GM18868 (cell line): ENCODE measurements at regions not wholly inside any gene's neighbourhood (a gene's known extent, or its start where the extent isn't known, plus 50 kb on each side); places are given as distances from the start of the nearest gene placed in this dataset.

Experiments used
- ATAC-seq: cut with Tn5 transposase; IDR thresholded peaks from one replicate; pipeline ENCODE4 v1.9.1; 2021; ENCODE audit warnings: mild to moderate bottlenecking, moderate library complexity; ENCODE audit not compliant: unreplicated experiment

DNA sequence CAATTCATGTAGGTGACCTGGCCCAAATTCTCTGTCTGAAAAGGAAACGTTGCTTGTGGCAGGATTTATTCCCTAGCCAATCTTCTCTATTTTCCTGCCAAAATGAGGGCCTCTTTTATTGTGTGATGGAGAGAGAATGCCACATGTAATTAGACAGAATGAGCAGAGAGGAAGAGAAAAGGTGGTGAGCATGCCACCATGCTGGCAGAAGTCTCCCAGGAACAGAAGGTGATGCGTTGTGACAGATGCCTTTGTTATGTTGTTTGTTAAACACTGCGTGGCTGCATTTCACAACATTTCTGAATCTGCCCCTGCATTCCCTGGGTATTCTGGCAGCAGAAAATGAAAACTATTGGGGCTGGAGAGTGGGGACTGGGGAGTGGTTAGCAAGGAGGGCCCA is 577.6 kb downstream of the TLR4 start:
- no peak for ATAC-seq

DNA sequence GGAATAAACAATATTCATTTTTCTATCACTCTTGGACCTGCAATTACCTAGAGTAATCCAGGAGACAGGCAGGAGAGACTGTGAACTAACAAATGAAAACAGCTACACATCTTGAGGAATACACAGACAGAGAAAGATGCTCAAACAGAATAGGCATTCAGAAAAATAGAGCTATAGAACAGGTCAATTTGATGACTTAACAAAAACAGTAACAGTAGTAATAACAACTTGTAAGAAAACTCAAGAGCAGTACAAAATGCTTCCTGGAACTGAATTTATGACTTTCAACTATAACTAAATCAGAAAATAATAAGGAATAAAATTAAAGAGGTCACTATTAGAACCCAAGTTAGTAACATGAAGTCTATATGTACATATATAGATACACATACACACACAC is 579.3 kb downstream of the TLR4 start:
- ATAC-seq, result no peak

DNA sequence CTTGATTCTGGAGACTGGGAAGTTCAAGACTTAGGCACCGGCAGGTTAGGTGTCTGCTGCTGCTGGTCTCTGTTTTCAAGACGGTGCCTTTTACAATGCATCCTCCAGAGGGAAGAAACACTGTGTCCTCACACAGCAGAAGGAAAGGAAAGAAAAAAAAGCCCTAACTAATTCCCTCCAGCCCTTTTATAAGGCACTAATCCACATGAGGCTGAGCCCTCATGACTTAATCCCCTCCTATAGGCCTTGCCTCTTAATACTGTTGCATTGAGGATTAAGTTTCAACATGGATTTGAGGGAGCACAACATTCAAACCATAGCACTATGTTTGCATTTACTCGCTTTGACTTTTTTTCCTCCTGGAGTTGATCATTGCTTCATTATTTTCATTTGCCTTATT is 585.9 kb downstream of the TLR4 start:
- no peak for ATAC-seq

DNA sequence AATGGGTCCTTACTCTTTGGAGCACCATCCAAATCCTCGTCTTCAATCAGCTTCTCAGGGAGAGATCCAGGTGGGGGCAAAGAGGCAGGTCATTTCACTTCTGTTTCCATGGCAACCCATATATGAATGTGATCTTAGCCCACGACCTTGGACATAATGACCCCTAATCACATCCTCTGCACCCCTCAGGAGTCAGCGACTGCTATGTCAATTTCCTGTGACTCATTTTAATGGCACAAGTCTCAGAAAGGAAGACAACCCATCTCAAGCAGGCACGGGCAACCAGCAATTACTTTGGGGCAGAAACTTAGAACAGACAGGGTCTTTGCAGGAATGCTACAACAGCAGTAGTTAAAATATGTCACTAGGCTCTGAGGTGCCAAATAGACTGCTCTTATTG is 591.2 kb downstream of the TLR4 start:
- no peak for ATAC-seq

DNA sequence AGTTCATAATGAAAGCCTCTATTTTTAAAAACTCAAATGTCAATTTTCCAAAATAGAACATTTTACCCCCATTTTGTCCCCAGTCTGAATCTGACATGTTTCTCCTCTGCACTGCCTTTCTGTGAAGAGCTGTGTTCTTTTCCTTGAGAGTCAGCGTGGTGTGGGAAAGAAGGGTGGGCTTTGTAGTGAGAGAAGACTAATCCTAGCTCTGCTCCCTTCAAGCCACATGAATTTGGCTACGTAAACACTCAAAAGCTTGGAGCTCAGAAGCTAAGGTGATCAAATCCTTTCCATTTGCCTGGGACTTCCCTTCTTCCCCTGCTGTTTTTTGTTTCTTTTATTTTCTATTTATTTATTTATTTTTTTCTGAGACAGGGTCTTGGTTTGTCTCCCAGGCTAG is 598.5 kb downstream of the TLR4 start:
- ATAC-seq, result no peak

DNA sequence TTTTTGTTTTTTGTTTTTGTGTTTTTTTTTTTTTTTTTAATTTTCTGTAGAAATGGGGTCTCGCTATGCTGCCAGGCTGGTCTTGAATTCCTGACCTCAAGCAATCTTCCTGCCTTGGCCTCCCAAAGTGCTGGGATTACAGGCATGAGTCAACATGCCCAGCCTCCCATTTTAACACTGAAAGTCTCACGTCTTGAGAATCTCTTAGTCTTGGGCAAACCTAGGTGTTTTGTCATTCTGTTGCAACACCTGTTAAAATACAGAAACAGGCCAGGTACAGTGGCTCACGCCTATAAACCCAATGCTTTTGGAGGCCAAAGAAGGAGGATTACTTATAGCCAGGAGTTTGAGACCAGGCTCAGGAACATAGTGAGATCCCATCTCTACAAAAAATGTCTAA is 599.0 kb downstream of the TLR4 start:
- ATAC-seq, result no peak

DNA sequence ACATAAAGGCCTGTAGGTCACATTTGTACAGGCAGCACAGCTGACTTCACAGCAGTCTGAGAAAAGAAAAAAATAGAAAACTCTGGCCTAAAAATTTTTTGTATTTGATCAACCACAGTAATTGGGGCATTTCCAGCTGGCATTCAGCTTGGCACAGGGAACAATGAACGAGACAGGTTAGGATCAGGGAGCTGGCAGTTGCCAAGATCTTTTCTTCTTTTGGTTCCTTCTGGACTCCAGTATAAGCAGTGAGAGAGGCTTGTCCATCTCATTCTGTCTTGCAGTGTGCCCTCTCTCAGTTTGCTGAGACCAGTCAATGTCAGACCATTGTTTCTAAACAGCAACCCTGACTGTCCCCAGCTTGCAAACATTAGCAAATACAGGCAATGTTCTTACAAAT is 601.1 kb downstream of the TLR4 start:
- no peak for ATAC-seq

DNA sequence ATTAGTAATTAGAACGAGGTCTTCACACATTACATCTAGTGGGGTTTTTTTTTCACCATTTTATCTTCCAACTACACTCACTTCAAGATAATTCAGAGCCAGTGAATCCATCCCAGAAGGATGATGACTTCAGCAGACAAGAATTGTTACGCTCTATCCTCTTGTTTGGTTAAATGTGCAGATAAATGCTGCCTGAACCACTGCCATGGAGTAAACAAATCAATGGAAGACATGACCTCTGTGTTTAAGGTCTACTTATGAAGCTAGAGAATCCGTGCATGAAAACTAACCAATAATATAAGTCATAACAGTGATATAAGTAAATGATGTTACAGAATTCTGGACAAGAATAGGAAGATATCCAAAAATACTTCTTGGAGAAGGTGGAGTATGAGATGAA is 602.6 kb downstream of the TLR4 start:
- no peak for ATAC-seq

DNA sequence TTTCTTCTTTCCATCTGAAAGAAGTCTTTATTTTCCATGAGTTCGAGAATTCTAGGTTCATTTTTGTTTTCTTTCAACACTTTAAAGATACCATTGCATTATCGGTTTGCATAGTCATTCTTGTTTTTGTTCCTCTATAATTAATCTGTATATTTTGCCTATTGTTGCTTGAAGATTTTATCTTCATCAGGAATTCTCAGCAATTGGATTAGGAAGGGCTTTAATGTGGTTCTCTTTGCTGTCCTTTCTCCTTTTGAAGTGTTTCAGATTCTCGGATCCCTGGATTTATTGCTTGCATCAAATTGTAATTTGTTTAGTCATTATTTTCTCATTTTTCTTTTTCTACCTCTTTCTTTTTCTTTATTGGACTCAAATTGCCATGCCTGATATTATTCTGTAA is 609.8 kb downstream of the TLR4 start:
- ATAC-seq, result no peak

DNA sequence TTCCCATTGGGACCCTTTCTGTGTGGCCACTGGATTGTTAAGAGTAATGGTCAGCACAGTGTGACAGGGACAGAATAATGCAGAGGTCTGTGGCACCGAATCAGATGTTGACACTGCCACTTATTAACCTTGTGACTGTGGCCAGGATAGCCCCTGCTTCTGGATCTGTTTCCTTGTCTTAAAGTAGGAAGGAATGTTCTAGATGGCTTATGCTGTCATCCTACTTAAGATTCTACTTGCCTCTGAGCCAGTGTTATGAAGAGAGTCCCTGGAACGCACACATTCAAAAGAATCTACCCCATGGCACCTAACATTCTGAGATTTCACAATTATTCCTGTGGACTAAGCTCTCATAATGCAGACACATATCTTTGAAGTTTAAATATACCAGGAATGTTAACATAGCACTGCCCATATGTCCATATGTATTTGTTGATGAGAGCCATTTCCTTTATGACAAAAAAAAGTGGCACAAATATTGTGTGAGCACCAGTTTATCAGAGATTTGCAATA is 612.7 kb downstream of the TLR4 start:
- no peak for ATAC-seq

DNA sequence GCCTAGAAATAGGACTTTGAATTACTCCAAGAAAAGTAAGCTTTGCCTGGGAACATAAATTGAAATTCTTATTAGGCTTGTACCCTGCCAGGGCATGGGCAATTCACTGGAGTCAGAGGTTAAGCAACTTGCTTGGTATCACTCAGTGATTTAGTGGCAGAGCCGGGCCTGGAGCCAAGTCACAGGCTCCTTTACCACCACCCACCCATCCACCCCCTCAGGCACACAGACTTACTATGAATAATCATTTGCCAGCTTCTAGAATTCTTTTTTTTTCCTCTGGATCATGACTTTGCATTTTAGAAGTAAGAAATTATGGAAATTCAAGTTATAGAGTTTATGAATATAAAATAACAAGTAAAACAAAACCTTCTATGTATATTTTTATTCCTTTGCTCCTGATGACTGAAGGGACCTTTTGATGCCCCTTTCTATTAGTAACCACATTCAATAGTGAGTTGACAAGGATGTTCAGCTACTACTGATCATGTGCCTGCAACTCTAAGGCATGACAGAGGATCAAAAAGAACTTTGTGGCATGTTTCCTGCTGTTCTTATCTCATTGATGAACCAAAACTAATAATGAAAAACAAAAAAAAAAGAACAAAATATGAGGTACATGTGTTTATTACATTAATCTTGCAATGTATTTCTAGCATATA is 614.7 kb downstream of the TLR4 start:
- no peak for ATAC-seq

DNA sequence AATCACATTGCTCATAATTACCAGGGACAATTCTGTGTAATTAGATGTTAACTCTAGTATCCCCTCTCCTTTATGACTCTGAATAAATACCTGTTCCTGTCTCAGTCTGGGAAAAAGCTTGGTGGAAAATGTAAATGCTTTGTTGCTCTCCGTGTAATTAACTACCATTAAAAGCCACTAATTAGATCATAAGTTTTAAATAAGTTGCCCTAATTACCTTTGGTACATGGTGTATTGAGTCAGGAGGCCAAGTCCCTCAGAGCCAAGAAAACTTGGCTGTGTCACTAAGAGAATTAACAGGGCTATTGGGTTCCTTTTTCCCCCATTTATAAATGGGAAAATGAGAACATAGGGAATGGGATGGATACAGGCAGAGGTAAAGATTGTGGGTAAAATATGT is 617.6 kb downstream of the TLR4 start:
- ATAC-seq, result no peak

DNA sequence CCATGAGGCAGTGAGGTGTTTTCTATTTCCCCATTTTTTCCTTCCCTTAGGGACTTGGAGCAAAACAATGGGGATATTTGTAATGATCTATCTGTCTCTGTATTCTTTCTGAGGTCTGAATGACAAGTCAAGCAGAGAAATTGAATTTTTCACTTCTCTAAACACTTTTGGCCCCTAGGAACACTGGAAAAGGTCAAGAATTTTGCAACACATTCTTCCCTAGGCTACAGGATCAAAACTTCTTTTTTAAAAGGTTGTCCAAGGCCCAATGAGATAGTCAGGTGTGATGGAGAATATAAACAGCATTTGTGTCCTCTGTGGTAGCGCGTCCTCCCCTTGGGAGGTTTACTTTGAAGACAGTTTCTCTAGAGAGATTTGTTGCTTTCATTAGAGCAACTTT is 620.5 kb downstream of the TLR4 start:
- no peak for ATAC-seq

DNA sequence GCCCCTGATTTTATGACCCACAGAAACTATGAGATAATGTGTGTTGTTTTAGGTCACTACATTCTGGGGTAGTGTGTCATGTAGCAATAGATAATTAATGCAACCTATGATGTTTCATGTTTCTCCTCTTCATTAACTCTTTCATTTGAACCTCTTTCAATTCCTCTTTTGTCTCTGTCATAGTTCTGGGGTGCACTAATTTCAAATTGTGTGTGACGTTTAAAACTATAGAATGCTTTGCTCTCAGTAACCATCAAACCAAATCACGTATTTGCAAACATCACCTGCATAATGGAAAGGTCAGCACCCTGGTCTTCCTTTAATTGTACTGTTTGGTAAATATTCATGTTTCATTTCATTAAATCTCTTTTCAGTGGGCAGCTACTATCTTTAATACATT is 621.6 kb downstream of the TLR4 start:
- ATAC-seq, result no peak

DNA sequence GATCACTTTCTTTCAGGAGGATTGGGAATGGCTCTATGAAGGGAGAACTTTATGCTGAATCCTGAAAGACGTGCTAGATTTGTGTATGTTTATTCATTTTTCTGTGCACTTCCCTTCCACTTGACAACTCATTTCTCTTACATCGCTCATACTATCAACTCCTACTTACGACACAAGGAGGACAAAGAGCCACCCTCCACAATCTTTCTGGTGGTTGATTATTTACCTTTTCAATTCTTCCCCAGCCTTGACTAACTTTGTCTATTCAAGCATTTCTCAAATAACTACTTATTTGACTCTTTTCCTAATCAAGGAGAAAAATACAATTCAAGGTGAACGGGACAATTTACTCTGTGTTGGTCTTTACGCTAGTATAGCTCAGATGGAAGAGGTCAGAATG is 622.1 kb downstream of the TLR4 start:
- no peak for ATAC-seq

DNA sequence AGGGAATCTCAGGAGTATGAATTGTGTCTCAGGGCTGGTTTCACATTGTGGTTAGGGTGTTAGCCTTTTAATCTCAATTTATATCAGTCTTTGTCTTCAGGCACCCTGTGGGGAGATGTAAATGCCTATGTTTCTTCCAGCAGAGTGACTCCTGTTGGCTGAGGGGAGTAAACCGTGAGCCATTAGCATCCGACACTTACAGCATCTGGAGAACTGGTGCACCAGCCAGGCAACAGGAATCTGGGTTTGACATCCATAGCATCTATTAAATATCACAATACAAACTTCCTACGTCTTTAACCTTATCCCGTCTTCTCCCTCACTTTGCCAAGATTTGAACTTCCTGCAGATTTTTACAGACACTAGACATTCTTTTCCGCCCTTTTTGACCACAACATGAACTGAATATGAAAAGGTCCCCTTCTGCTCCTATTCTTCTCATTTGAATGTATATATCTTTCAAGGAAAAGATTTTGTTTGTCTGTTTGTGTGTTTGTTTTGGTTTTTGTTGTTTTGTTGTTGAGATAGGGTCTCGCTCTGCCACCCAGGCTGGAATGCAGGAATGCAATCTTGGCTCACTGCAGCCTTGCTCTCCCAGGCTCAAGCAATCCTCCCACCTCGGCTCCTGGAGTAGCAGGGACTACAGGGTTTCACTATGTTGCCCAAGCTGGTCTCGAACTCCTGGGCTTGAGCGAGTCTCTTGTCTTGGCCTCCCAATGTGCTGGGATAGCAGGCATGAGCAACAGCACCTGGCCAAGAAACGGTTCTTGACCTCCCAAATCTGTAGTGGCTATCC is 626.2 kb downstream of the TLR4 start:
- ATAC-seq, result no peak

DNA sequence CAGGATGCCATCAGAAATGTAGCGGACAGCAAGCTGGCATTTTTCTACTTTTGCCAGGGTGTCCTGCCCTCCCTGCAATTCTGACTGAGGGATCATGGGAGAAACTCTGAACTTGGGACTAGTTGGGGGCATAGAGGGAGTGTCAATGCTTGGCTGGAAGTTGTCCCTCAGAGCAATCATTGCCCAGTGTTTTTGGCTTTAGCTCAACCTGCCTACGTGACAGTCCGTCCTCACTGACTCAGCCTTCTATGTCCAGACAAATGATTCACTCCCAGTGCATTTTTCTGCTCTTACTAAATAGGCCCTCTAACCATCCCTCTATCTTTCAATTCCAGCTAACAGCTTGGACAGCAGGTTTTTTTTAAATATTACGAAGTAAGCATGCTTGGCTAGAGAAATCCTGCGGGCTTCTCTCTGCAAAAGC is 627.4 kb downstream of the TLR4 start:
- ATAC-seq, result no peak

DNA sequence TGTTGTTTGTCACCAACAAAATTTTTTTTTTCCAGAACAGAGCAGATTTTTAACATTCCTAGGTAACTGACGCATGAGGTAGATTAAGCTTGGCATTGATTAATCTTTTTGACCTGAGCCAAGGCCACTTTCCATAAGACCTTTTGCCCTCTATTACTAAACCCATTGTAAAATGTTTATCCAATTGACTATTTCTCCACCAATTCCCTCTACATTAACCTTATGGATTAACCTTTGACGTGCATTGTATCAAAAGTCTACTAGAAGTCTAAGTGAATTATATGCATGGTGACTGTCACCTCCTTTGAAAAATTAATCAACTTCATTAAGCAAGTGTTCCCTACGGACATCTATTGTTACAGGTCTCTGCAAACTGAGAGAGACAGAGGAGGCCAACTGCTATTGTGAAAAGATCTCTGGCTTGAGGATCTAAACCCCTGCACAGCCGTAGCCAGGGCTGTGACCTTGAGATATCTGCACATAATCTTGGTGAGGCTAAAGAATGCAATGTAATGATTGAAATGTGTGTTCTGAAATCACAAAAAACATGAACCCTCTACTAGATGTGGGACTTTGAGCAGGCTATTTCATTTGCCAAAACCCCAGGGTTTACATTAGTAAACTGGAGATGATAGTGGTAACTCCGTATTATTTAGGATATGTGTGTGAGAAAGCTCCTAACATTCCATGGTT is 632.2 kb downstream of the TLR4 start:
- ATAC-seq, result no peak

DNA sequence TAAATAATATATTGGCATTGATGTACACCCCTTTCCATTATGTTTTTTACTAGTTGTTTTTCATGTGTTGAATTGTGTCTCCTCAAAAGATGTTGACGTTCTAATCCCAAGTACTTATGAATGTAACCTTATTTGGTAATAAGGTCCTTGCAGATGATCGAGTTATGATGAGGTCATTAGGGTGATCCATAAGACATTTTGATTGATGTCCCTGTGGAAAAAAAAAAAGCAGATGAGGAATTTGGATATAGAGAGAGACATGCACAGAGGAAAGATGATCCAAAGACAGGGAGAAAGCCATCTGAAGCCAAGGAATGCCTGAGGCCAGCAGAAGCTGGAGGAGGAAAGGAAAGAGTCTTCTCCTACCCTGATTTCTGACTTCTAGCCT is 632.7 kb downstream of the TLR4 start:
- ATAC-seq, result no peak

DNA sequence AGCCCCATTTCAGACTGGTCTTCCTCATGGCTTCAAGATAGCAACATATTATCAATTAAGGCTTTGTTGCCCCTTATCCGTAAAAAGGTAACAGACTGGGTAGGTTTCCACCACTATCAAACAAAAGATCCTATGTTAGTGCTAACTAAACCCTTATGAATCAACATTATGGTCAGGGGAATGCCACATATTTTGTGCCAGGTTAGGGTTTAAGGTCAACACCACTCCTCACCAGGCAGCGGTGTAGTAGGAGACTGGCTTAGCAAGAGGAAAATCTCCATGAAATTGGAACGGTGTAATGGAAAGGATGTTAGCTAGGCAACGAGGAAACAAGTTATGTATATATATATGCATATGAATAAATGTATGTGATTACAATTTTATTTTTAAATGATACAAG is 655.8 kb downstream of the TLR4 start:
- ATAC-seq, result no peak

DNA sequence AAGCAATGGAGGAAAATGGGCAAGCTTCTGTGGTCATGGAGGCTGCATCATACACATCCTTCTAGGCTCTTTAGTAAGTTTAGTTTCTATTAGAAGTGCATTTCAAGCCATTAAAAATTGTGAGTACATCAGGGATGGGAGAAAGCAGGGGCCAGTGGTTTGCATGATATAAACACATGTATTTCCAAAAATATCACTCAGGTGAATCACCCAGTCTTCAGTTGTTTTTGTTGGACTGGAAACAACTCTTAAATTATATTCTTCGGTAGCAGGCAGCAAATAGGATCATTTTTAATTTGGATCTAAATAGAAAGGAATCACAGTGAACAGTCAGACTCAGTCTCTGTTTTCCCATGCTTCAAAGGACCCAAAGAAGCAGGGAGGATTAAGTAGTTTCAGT is 657.9 kb downstream of the TLR4 start:
- ATAC-seq, result no peak

DNA sequence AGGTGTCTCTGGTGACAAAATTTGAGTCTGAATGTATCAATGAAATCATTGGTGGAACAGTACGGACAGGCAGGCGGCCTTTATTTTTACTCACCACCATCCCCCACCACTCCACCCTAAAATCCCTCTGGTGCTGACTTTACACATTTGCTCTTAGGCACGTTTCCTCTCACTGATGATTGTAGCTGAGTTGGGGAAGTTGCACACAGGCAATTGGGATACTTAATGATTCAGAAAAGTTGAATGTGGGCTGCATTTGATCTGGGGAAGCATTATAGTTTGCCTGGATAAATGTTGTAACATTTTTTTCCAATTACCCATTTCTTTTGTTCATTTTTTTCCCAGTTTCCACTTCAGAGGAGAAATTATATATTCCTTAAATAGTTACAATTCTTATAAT is 658.4 kb downstream of the TLR4 start:
- no peak for ATAC-seq
